Keratinocyte (primary cell): ENCODE measurements at regions not wholly inside any gene's neighbourhood (a gene's known extent, or its start where the extent isn't known, plus 50 kb on each side); places are given as distances from the start of the nearest gene placed in this dataset.
"Not testable (repeated sequence)": the region's sequence is repeated elsewhere in the genome, so short reads cannot be mapped to it uniquely, and the experiment has no call there.

ENCODE experiments used
- DNase-seq: peaks from one replicate; pipeline ENCODE4 v3.0.0-alpha.2; 2011; ENCODE audit warnings: low read depth, missing footprints, low spot score
- FAIRE-seq: peaks from 2 replicates; lab custom pipeline; 2011; peaks lifted over from hg19 to GRCh38; lab: Jason Lieb, UNC
- H2AFZ ChIP-seq: 2 replicates; pipeline ENCODE4 v1.6.0; 2012; ENCODE audit warnings: low read length, control low read depth, inconsistent platforms; ENCODE audit not compliant: control insufficient read depth
- H3K27ac ChIP-seq: 2 replicates; pipeline ENCODE4 v1.5.1; 2011; ENCODE audit warnings: low read length; ENCODE audit not compliant: control insufficient read depth, insufficient read depth
- H3K27me3 ChIP-seq: 3 replicates; pipeline ENCODE4 v1.6.0; 2011; ENCODE audit warnings: low read length; ENCODE audit not compliant: control insufficient read depth, insufficient read depth; ENCODE audit errors: extremely low read depth
- H3K36me3 ChIP-seq, 2 experiments: 2 replicates in 1 of 2; 3 replicates in 1 of 2; pipeline ENCODE4 v1.5.1; 2011; ENCODE audit warnings: low read length in 2 of 2, mild to moderate bottlenecking in 1 of 2; ENCODE audit not compliant: control insufficient read depth in 2 of 2, insufficient read depth in 2 of 2; ENCODE audit errors: extremely low read depth in 1 of 2
- H3K4me1 ChIP-seq: 3 replicates; pipeline ENCODE4 v1.5.1; 2011; ENCODE audit warnings: low read length; ENCODE audit not compliant: control insufficient read depth, insufficient read depth; ENCODE audit errors: extremely low read depth
- H3K4me2 ChIP-seq: 3 replicates; pipeline ENCODE4 v1.6.0; 2011; ENCODE audit warnings: low read depth, low read length; ENCODE audit not compliant: control insufficient read depth, insufficient read depth; ENCODE audit errors: extremely low read depth
- H3K4me3 ChIP-seq, 3 experiments: fragments of 200-600 bp in 1 of 3; sonication (generic) in 1 of 3; 2 replicates in 2 of 3; 3 replicates in 1 of 3; pipeline ENCODE4 v1.5.1; 2011 to 2016; ENCODE audit warnings: low read length in 3 of 3, mild to moderate bottlenecking in 3 of 3, control low read depth in 2 of 3, inconsistent platforms in 1 of 3, low read depth in 1 of 3, mixed read lengths in 1 of 3, mixed run types in 1 of 3, moderate library complexity in 1 of 3; ENCODE audit not compliant: control insufficient read depth in 2 of 3, insufficient read depth in 2 of 3; ENCODE audit errors: extremely low read depth in 1 of 3
- H3K79me2 ChIP-seq: 2 replicates; pipeline ENCODE4 v1.6.0; 2012; ENCODE audit warnings: low read length; ENCODE audit not compliant: control insufficient read depth, insufficient read depth
- H3K9ac ChIP-seq: 3 replicates; pipeline ENCODE4 v1.6.0; 2011; ENCODE audit warnings: low read length; ENCODE audit not compliant: control insufficient read depth, insufficient read depth; ENCODE audit errors: extremely low read depth
- H3K9me1 ChIP-seq: 3 replicates; pipeline ENCODE4 v1.6.0; 2011; ENCODE audit warnings: low read length; ENCODE audit not compliant: control insufficient read depth, insufficient read depth; ENCODE audit errors: extremely low read depth
- H3K9me3 ChIP-seq: 2 replicates; pipeline ENCODE4 v1.5.1; 2012; ENCODE audit warnings: low read depth, low read length; ENCODE audit not compliant: control insufficient read depth
- H4K20me1 ChIP-seq: 3 replicates; pipeline ENCODE4 v1.6.0; 2011; ENCODE audit warnings: low read length; ENCODE audit not compliant: control insufficient read depth, insufficient read depth; ENCODE audit errors: extremely low read depth
- EZH2 ChIP-seq: IDR thresholded peaks from one replicate; pipeline ENCODE4 v1.6.1; 2012; ENCODE audit warnings: inconsistent platforms, mild to moderate bottlenecking, low read length, moderate library complexity
- dilution Hi-C: fragments of 300-500 bp; cut with MboI; formaldehyde crosslinking; loops from one replicate; pipeline ENCODE4 v1.7.0; 2020; ENCODE audit warnings: low sequenced_read_pairs; ENCODE audit not compliant: extremely low pct_ligation_motif_present
- TF ChIP-seq, protein P1 (sequence below), 3 experiments: IDR thresholded peaks in 1 of 3; conservative IDR thresholded peaks in 1 of 3; optimal IDR thresholded peaks in 1 of 3; 2 replicates in 2 of 3; 3 replicates in 1 of 3; pipeline versions ENCODE3 to v1.5.1; 2011; ENCODE audit warnings: low read length in 3 of 3, mild to moderate bottlenecking in 3 of 3, moderate library complexity in 2 of 3, control low read depth in 1 of 3, inconsistent platforms in 1 of 3; ENCODE audit not compliant: insufficient read depth in 2 of 3; ENCODE audit errors: extremely low read depth in 1 of 3

DNA sequence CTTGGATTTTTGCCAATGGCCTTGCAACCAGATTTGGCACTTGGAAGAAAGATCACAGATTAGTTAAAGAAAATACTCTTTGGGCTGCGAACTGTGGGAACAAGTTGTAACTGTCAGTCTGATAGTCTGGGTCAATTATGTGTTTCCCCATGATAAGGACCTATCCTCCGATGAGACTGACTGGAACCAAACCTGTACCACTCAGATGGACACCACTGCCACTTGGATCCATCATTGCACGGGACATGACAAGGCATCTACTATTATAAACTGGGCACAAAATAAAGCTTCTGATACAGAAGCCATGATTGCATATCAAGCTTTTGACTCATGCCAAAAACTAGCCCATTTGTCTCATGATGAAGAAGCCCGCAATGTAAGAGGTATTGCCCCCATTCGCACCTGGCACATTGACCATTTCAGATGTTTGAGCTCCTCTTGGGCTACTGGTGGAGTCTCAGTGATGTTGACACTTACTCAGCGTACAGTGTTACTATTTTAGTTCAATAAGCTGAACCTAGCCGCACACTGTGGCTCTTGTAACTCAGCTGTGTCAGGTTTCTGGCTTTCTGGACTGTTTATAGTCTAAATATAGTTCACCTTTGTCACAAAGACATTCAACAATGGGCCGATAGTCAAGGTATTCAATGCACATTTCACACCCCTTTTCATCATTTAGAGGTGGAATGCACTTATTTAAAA, 179.8 kb upstream of the RBBP8 start:
- H3K27me3 ChIP-seq: no peaks in the 10 kb centered on the region
- H3K9ac ChIP-seq: no peak overlapping the region
- H3K4me3 ChIP-seq: no peak overlapping the region
- H3K36me3 ChIP-seq: no peaks in the 10 kb centered on the region
- dilution Hi-C loops: no loop called here
- H3K79me2 ChIP-seq: no peaks in the 10 kb centered on the region
- H4K20me1 ChIP-seq: no peaks in the 10 kb centered on the region
- no peaks in the 10 kb centered on the region for H3K9me3 ChIP-seq
- TF ChIP-seq EZH2: no peak
- TF ChIP-seq, protein P1, sequence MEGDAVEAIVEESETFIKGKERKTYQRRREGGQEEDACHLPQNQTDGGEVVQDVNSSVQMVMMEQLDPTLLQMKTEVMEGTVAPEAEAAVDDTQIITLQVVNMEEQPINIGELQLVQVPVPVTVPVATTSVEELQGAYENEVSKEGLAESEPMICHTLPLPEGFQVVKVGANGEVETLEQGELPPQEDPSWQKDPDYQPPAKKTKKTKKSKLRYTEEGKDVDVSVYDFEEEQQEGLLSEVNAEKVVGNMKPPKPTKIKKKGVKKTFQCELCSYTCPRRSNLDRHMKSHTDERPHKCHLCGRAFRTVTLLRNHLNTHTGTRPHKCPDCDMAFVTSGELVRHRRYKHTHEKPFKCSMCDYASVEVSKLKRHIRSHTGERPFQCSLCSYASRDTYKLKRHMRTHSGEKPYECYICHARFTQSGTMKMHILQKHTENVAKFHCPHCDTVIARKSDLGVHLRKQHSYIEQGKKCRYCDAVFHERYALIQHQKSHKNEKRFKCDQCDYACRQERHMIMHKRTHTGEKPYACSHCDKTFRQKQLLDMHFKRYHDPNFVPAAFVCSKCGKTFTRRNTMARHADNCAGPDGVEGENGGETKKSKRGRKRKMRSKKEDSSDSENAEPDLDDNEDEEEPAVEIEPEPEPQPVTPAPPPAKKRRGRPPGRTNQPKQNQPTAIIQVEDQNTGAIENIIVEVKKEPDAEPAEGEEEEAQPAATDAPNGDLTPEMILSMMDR (optimal IDR thresholded peaks at IDR 0.05 in 1 of 3, IDR thresholded peaks at IDR 0.05 in 1 of 3, conservative IDR thresholded peaks at IDR 0.05 in 1 of 3; ENCODE audit: extremely low read depth in 1 of 3, insufficient read depth in 2 of 3, low read length in 3 of 3): no peak
- no peak overlapping the region for H3K4me2 ChIP-seq
- no peaks in the 10 kb centered on the region for H3K4me1 ChIP-seq
- H2AFZ ChIP-seq: no peak overlapping the region
- FAIRE-seq (no peak), DNase-seq (no peak)
- H3K9me1 ChIP-seq: no peaks in the 10 kb centered on the region
- no peak overlapping the region for H3K27ac ChIP-seq

GRCh38 chr18:22764005-22764404, 169.1 kb upstream of the RBBP8 start:
- dilution Hi-C loops, FAIRE-seq, H3K36me3 ChIP-seq, H4K20me1 ChIP-seq, H3K79me2 ChIP-seq, H3K4me3 ChIP-seq, H3K9ac ChIP-seq, H3K27ac ChIP-seq, H3K4me1 ChIP-seq, DNase-seq, H3K9me3 ChIP-seq, H3K4me2 ChIP-seq, H3K27me3 ChIP-seq, H2AFZ ChIP-seq, H3K9me1 ChIP-seq: not testable (repeated sequence)

DNA sequence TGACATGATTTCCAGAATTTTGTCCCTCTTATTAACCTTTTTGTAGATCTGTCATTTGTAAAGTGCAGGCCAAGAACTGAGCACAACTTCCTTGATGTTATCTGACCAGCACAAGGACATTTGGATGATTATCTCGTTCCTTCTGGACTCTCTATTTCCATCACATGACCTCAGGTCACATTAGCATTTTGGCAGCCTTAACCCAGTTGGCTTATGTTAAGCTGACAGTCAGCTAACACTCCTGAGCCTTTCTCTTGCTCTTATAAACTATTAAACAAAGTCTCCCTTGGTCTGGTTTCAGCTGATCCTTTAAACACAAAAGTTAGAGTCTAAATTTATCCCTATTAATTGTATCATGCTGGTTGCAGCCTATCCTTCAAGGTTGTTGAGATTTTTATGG, 167.2 kb upstream of the RBBP8 start:
- H3K4me3 ChIP-seq: no peak overlapping the region
- H3K79me2 ChIP-seq: no peaks in the 10 kb centered on the region
- no peaks in the 10 kb centered on the region for H3K27me3 ChIP-seq
- H3K4me1 ChIP-seq: no peaks in the 10 kb centered on the region
- no peak overlapping the region for H3K27ac ChIP-seq
- TF ChIP-seq EZH2: no peak
- TF ChIP-seq, protein P1 (optimal IDR thresholded peaks at IDR 0.05 in 1 of 3, IDR thresholded peaks at IDR 0.05 in 1 of 3, conservative IDR thresholded peaks at IDR 0.05 in 1 of 3; ENCODE audit: extremely low read depth in 1 of 3, insufficient read depth in 2 of 3, low read length in 3 of 3): no peak
- dilution Hi-C loops: no loop called here
- H4K20me1 ChIP-seq: no peaks in the 10 kb centered on the region
- H3K4me2 ChIP-seq: no peak overlapping the region
- H3K9ac ChIP-seq: no peak overlapping the region
- no peaks in the 10 kb centered on the region for H3K9me3 ChIP-seq
- H3K9me1 ChIP-seq: no peaks in the 10 kb centered on the region
- H2AFZ ChIP-seq: no peak overlapping the region
- FAIRE-seq (no peak), DNase-seq (no peak)
- H3K36me3 ChIP-seq: no peaks in the 10 kb centered on the region
